SIG-M5 treated with dmso at 0.1 percent for 504 hours (cell line): ENCODE measurements at regions not wholly inside any gene's neighbourhood (a gene's known extent, or its start where the extent isn't known, plus 50 kb on each side); places are given as distances from the start of the nearest gene placed in this dataset.
"Not testable (repeated sequence)": the region's sequence is repeated elsewhere in the genome, so short reads cannot be mapped to it uniquely, and the experiment has no call there.

Source experiments
- DNase-seq: peaks from one replicate; lab custom pipeline; 2025; ENCODE audit not compliant: unreplicated experiment; lab: John Stamatoyannopoulos, UW

GRCh38 chr5:152184266-152184665 is 220.8 kb downstream of the NMUR2 start:
- DNase-seq = no peak

DNA sequence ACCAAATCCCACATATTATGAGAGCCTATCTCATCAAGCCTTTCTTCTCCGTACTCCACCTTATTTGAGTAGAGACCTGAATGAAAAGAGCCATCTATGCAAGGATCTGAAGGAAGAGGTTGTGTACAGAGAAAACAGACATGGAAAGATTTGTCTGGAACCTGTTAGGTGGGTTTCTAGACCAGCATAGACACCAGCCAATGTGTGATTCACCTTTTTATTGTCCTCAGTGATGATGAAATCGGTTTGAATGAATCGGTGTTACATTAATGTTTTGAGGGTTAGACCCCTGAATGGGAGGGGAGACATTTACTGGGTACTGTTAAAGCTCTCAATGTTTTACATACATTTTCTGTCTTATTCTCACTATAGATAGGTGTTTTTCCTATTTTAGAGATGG is 223.6 kb downstream of the NMUR2 start:
- peak; percentile 27 for DNase-seq

DNA sequence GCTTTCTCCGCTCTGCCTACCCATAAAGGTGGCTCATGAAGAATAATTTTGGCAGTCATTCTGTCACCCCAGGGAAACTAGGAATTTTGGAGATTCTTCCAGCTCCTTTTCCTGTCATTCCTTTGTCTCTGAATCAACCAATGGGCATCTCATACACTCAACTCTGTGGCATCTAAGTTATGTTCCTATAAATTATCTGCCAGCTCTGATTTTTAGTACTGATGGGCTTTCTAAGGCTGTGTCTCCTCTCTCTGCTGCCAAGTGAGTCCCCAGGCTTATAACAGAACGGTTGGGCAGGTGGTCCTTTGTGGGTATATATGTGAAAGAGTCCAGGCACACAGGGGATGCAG is 226.8 kb downstream of the NMUR2 start:
- no peak for DNase-seq

- no peak for DNase-seq
Observed at GRCh38 chr5:152177626-152178349, 227.3 kb downstream of the NMUR2 start.

DNA sequence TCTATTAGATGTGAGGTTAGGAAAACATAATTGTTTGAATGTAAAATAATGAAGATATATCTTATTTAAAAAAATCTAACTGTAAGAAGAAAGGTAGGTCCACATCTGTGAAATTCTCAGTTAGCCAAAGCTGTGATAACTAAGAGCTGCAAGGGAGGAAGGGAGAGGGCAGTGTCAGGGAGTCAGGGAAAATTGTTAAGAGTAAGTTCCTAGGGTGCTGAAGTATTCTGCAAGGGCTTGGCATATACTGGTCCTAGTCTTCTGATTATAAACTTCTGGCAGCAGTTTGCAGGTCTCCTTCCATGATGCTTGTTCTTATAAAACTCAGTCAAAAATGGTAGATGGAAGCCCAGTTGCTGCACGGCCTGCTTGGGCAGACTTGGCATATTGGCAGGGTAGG is 233.2 kb downstream of the NMUR2 start:
- no peak for DNase-seq

DNA sequence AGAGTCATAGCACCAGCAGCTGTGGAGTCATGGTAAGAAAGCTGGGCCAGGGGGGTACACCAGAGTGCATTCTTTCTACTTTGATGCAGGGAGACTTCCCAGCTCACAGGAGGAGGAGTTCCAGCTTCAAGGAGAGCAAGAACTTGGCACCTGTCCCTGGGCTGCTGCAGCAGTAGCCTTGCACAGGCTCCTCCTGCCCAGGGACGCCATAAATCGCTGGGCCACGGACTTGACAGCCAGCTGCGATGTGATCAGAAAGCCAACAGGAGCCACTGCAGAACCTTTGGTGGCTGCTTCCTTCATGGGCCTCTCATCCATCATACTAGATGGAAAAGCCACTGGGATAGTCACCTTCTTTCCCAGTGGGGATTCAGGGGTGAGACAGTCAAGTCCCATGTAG is 234.7 kb downstream of the NMUR2 start:
- DNase-seq = no peak

DNA sequence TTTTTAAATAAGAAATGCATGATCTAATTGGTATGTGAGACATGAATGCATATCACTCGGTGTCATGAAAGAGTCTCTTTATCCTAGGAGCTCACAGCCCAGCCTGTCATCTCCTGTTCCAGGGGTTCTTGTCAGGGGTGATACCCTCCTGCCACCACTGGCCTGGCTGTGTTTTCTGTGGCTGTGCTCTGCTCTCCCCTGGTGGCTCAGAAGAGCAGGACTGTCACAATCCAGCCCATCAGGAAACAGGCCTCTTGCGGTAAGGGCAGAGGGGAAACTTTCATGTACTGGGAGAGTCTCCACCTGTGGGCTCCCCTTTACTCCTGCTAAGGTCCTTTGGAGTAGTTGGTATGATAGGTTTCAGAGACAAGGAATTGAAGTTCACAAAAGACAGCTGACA is 240.2 kb upstream of the GLRA1 start:
- DNase-seq = no peak

GRCh38 chr5:152159894-152160293 is 235.2 kb upstream of the GLRA1 start:
- DNase-seq = not testable (repeated sequence)

- DNase-seq = not testable (repeated sequence)
Observed at GRCh38 chr5:152154452-152154851, 229.8 kb upstream of the GLRA1 start.

- no peak for DNase-seq
Observed at GRCh38 chr5:152151940-152152339, 227.3 kb upstream of the GLRA1 start.

- DNase-seq = no peak
Observed at GRCh38 chr5:152151113-152151512, 226.5 kb upstream of the GLRA1 start.

- no peak for DNase-seq
Observed at GRCh38 chr5:152147286-152147685, 222.6 kb upstream of the GLRA1 start.

- DNase-seq = no peak
Observed at GRCh38 chr5:152146566-152146965, 221.9 kb upstream of the GLRA1 start.

DNA sequence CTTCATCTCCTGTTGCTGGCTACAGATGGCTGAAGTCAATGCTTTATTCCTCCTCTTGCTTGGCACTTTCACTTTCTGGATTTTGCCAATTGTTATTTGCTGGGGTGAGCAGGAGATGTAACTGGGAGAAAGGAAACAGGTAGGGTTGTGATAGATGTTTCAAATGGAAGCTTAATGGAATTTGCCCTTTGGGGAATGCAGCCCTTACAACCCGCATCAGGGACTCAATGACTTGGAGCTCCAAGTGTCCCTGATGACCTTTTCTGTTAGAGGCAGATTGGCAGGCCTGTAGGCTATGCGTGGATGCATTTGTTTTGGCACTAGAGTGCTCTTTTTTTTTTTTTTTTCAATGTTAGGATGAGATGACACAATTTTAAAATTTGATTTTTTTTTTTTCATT is 219.9 kb upstream of the GLRA1 start:
- DNase-seq = no peak

- no peak for DNase-seq
Observed at GRCh38 chr5:152144030-152144429, 219.4 kb upstream of the GLRA1 start.

DNA sequence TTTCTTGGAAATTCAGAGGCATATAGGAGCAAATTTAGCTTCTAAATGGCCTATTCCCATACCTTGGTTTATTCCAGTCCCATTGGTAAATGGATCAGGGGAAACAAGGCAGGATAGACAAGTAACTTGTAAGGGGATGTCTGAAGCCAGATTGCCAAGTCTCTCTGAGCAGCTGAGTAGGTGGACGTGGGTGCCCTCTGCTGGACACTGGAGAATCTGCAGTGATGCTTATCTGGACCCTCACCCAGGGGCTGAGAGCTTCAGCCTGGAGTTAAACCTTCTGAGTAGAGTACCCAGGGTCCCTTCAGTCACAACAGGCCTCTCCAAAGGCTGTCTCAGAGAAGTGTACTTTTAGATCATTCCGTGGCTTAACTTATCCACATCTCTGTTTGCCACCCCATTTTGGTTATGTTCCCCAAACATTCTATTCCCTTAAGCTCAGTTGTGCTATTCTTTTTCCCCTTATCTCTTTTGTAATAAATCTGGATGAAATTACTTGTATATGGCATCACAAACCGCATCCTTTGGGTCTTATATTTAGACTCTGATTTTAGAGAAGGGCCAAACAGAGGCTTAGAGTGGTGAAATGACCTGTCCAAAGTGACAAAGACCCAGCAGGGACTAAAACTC is 218.3 kb upstream of the GLRA1 start:
- DNase-seq = peak; percentile 57

DNA sequence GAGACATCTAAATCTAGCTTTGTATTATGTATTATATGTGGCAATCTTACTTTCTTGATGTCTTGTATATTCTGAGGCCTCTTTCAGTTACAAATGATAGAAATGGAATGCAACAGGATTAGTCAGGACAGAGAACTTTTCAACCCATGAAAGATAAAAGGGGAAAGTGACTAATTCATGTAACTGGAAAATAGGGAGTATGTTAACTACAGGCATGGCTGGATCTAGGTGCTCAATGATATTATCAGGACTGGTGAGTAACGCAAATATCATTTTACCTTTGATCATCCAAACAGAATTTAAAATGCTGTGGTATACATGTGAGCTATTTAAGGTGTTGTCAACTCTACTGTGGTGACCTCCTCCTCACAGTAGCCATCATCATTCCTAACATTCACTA is 215.7 kb upstream of the GLRA1 start:
- no peak for DNase-seq

- no peak for DNase-seq
Observed at GRCh38 chr5:152137063-152137462, 212.4 kb upstream of the GLRA1 start.

DNA sequence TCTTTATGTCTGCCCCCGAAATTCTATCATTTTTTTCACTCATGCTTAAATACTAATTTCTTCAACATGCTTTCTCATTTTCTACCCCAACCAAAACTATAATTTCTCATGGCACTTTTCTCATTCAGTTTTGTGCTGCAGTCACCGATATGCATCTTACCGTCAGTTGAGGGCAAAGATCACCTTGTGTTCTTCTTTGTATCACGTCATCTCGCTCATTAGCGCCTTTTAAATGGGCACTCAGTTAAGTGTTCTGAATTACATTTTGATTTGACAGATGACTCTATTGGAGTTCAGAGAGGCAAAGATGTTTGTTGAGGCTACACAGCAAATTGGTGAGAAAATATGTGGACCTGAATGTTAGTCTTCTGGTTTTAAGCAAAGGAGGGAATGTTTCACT is 211.7 kb upstream of the GLRA1 start:
- no peak for DNase-seq

GRCh38 chr5:152135827-152136226 is 211.2 kb upstream of the GLRA1 start:
- DNase-seq = no peak

DNA sequence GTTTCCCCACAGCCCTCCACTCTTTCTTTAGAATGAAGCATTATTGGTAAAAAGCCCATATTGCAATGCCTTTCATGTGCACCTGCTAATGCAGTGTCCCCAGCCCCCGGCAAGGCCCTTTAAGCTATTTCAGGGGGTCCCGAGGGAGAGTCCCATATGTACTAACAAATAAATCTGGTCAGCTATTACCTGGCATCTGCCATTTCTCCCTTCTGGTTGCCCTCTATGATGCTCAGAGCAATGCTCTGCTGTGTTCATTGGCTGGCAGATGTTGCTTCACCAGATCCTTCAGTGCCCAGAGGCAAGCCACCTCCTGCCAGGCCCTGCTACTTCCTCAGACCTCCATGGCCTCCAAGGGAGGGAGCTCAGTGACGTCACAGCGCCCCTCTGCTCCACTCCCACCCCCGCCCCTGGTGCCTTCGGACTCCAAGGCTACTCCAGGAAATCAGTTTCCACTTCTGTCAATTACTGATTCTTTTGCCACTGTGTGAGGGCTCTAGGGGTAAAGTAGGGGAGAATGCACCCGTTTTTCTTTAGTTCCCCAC is 201.1 kb upstream of the GLRA1 start:
- no peak for DNase-seq

- no peak for DNase-seq
Observed at GRCh38 chr5:152124409-152125041, 199.9 kb upstream of the GLRA1 start.
